ENCODE measurements at regions not wholly inside any gene's neighbourhood (a gene's known extent, or its start where the extent isn't known, plus 50 kb on each side); places are given as distances from the start of the nearest gene placed in this dataset.

GRCh38 chr5:3963652-3964051 is 368.0 kb downstream of the IRX1 start:
- H3K36me3 ChIP-seq (ENCODE audit: control insufficient read depth in 2 of 2, extremely low read depth in 1 of 2, insufficient read depth in 2 of 2, low read length in 2 of 2): no peaks in the 10 kb centered on the region
- H3K9me3 ChIP-seq (replicated peaks; ENCODE audit: control insufficient read depth, insufficient read depth, low read length): no peaks in the 10 kb centered on the region
- FAIRE-seq (no peak), DNase-seq (ENCODE audit: low read depth, low spot score) (no peak)
- POLR2A ChIA-PET: no interaction called here
- no peak overlapping the region for H3K27ac ChIP-seq (ENCODE audit: insufficient read depth, low read depth, low read length)
- no peaks in the 10 kb centered on the region for H4K20me1 ChIP-seq (replicated peaks; ENCODE audit: control insufficient read depth, extremely low read depth, insufficient read depth, low read length)
- H3K27me3 ChIP-seq (ENCODE audit: control insufficient read depth in 2 of 2, insufficient read depth in 2 of 2, low read length in 2 of 2): no peaks in the 10 kb centered on the region
- intact Hi-C loops (cut with micrococcal nuclease) (no loop called here), dilution Hi-C loops (cut with MboI; ENCODE audit: extremely low pct_ligation_motif_present, low sequenced_read_pairs) (no loop called here)
- CTCF ChIA-PET: no interaction called here
- no TSS peak for BruUV-seq (replicated peaks)
- H3K79me2 ChIP-seq (ENCODE audit: control insufficient read depth, insufficient read depth, low read length): no peaks in the 10 kb centered on the region
- no peak overlapping the region for H2AFZ ChIP-seq (ENCODE audit: low read depth, low read length)
- TF ChIP-seq POLR2A (IDR thresholded peaks at IDR 0.05; ENCODE audit: low read depth, low read length) (no peak), FOS (IDR thresholded peaks at IDR 0.05; ENCODE audit: borderline replicate concordance, insufficient read depth, low read length) (no peak), JUN (IDR thresholded peaks at IDR 0.05; ENCODE audit: borderline replicate concordance, insufficient read depth, insufficient read length, low read depth) (no peak), CTCF (IDR thresholded peaks at IDR 0.05; ENCODE audit: extremely low read depth in 1 of 2, insufficient read depth in 1 of 2, low read depth in 1 of 2, low read length in 2 of 2) (no peak), MYC (IDR thresholded peaks at IDR 0.05; ENCODE audit: low read depth, low read length) (no peak), POLR2AphosphoS5 (IDR thresholded peaks at IDR 0.05; ENCODE audit: insufficient read depth, low read depth, low read length) (no peak), MAX (IDR thresholded peaks at IDR 0.05; ENCODE audit: insufficient read depth, insufficient read length) (no peak), EZH2 (IDR thresholded peaks at IDR 0.05; ENCODE audit: borderline replicate concordance, low read depth, low read length, severe bottlenecking) (no peak), GATA2 (IDR thresholded peaks at IDR 0.05; ENCODE audit: insufficient read depth, insufficient read length, low read depth, low read length) (no peak)
- H3K9ac ChIP-seq (replicated peaks; ENCODE audit: extremely low read depth, insufficient read depth, low read length): no peak overlapping the region
- no peak overlapping the region for H3K4me2 ChIP-seq (ENCODE audit: insufficient read depth, low read length)
- no peaks in the 10 kb centered on the region for H3K4me1 ChIP-seq (ENCODE audit: control insufficient read depth, extremely low read depth, insufficient read depth, low read length)
- H3K4me3 ChIP-seq (replicated peaks in 1 of 3; ENCODE audit: insufficient read depth in 1 of 3, low read depth in 1 of 3, low read length in 3 of 3): no peak overlapping the region
- no peaks in the 10 kb centered on the region for H3K9me1 ChIP-seq (replicated peaks; ENCODE audit: control insufficient read depth, extremely low read depth, insufficient read depth, low read length)
